GM10266 (cell line): ENCODE measurements at regions not wholly inside any gene's neighbourhood (a gene's known extent, or its start where the extent isn't known, plus 50 kb on each side); places are given as distances from the start of the nearest gene placed in this dataset.

Experiments
- DNase-seq: peaks from one replicate; pipeline ENCODE4 v3.0.0; 2012; ENCODE audit errors: extremely low spot score
- CTCF ChIP-seq: IDR thresholded peaks from 2 replicates; pipeline ENCODE4 v1.5.1; 2012; ENCODE audit warnings: mild to moderate bottlenecking, low read depth; ENCODE audit not compliant: control insufficient read depth, insufficient read depth; ENCODE audit errors: missing control alignments

- TF ChIP-seq CTCF: no peak
- no peak for DNase-seq
Observed at GRCh38 chr18:28690836-28691495, 514.0 kb upstream of the CDH2 start.

- DNase-seq: no peak
- no peak for TF ChIP-seq CTCF
Observed at GRCh38 chr18:28690100-28690499, 513.2 kb upstream of the CDH2 start.

- DNase-seq: no peak
- TF ChIP-seq CTCF: no peak
Observed at GRCh38 chr18:28689588-28689987, 512.7 kb upstream of the CDH2 start.

- no peak for TF ChIP-seq CTCF
Observed at GRCh38 chr18:28684746-28685355, 507.9 kb upstream of the CDH2 start.

GRCh38 chr18:28682912-28683311 lies 506.0 kb upstream of the CDH2 start:
- no peak for TF ChIP-seq CTCF
- no peak for DNase-seq

More at GRCh38 chr18:28684746-28685355, 507.9 kb upstream of the CDH2 start:
- DNase-seq: no peak

GRCh38 chr18:28669165-28669564 lies 492.2 kb upstream of the CDH2 start:
- TF ChIP-seq CTCF: no peak
- no peak for DNase-seq

- TF ChIP-seq CTCF: no peak
- no peak for DNase-seq
Observed at GRCh38 chr18:28666216-28666615, 489.3 kb upstream of the CDH2 start.
